ENCODE measurements at regions not wholly inside any gene's neighbourhood (a gene's known extent, or its start where the extent isn't known, plus 50 kb on each side); places are given as distances from the start of the nearest gene placed in this dataset.

DNA sequence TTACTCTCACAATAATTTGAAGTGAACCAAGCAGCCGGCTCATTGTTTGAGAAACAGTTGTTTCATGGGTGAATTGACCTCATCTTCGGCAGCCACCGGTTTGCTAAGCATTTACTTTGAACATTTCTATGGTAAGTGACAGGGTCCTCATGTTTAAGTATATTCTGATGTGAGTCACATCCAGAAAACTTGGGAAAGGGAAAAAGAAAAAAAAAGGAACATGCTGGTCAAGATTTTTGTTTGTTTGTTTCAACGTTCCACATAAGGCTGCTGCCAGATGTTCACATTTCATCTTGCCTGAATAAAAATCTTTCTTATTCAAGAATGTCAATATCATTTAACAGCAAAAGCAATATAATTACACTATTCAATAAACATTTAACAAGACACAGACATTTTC, 55.0 kb upstream of the EXOC2 start:
- Histone ChIP-seq H3K4me3 (no peak overlapping the region), H3K9me3 (no peaks in the 10 kb centered on the region), H3K27me3 (no peaks in the 10 kb centered on the region), H3K9ac (no peak overlapping the region), H3K4me2 (no peak overlapping the region), H4K20me1 (no peaks in the 10 kb centered on the region), H3K36me3 (no peaks in the 10 kb centered on the region), H3K27ac (no peak overlapping the region), H3K4me1 (no peaks in the 10 kb centered on the region)
- TF ChIP-seq Cebpa-rat (IDR thresholded peaks at IDR 0.05): no peak

DNA sequence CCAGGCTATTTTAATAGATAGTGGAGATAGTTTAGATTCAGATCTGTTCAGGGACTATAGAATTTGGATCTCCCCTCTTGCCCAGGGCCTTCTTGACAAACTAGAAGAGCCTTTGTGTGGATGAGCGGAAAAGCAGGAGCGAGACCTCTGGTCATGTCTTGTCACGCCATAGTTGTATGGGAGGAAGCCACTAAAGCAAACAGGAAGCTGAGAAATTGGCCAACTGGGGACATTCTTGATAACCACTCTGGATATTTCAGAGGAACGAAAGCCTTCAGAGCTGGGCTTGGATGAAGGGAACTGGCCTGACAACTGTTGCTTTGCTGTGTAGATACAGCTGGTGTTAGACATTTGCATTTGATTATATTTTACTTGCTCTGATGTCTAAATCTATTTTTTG, 54.1 kb upstream of the EXOC2 start:
- no peak for TF ChIP-seq Cebpa-rat (IDR thresholded peaks at IDR 0.05)
- no peak overlapping the region for H3K4me3 ChIP-seq

DNA sequence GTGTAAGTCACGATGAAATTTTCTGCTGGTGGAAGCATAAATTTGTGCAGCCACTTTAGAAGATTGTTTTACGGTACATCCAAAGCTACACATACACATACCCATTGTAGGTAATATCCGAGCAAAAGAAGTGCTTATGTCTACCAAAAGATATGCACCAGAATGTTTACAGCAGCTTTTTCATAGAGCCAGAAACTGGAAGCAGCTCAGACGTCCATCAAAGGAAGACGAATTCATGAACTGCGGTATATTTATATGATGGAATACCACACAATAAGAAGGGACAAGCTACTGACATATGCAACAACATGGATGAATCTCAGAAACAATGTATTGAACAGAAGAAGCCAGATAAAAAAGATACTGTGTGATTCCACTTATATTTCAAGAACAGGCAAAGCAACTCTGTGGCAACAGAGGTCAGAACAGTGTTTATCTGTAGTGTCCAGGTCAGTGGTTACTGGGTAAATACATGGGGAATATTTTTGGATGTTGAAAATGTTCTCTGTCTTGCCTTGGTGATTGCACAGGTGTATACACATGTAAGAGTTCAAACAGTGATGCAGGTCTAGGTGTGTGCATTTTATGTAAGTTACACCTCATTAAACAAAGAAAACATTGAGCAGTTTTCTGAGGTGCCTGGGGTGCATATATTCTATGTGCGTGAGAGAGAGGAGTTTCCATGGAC, 51.9 kb upstream of the EXOC2 start:
- no peak overlapping the region for H3K4me3 ChIP-seq
- 0 out of 2 replicates have a peak, but pooled peaks cover 5% of the 10 kb centered on the region for H3K9me3 ChIP-seq
- no peaks in the 10 kb centered on the region for H3K36me3 ChIP-seq
- H3K27me3 ChIP-seq: no peaks in the 10 kb centered on the region
- no peak overlapping the region for H3K27ac ChIP-seq
- TF ChIP-seq Cebpa-rat (IDR thresholded peaks at IDR 0.05): no peak
- no peak overlapping the region for H3K9ac ChIP-seq
- no peak overlapping the region for H3K4me2 ChIP-seq
- no peaks in the 10 kb centered on the region for H4K20me1 ChIP-seq
- H3K4me1 ChIP-seq: no peaks in the 10 kb centered on the region

More for the DNA sequence above, 54.1 kb upstream of the EXOC2 start:
- Histone ChIP-seq H3K36me3 (no peaks in the 10 kb centered on the region), H3K4me1 (no peaks in the 10 kb centered on the region), H3K27me3 (no peaks in the 10 kb centered on the region), H3K27ac (no peak overlapping the region), H4K20me1 (no peaks in the 10 kb centered on the region), H3K4me2 (no peak overlapping the region), H3K9me3 (no peaks in the 10 kb centered on the region), H3K9ac (no peak overlapping the region)

DNA sequence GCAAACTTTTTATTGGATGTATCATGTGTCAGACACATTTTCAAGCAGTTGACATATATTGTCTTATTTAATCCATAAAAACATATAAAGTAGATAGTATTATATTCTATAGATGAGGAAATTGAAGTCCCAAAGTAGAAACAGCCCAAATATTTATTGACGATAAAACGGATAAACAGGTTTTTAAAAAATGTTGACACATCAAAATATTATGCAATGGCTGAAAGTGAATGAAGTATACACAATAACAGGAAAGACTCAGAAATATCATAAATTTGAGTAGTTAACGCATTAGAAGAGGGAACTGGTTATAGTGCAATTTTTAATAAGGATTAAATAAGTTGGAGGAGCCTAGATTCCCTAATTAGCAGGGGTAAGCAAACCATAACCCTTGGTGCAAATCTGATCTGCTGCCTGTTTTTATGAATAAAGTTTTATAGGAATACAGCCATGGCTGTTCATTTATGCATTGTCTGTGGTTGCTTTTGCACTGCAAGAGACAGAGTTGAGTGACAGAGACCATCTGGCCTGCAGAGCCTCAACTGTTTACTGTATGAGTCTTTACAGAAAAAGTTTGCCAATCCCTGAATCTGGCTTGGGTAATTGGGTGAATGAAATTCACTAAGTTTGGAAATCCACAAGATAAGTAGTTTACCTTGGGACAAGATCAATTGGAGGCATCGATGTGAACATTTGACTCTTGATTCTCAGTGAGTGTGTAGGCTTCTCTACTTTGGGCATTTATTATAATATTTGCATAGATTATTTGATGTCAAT, 50.6 kb upstream of the EXOC2 start:
- Histone ChIP-seq H3K9ac (no peak overlapping the region), H3K4me1 (no peaks in the 10 kb centered on the region), H3K9me3 (0 out of 2 replicates have a peak, but pooled peaks cover 5% of the 10 kb centered on the region), H3K4me3 (no peak overlapping the region), H3K27me3 (no peaks in the 10 kb centered on the region), H3K36me3 (no peaks in the 10 kb centered on the region), H4K20me1 (no peaks in the 10 kb centered on the region), H3K4me2 (no peak overlapping the region), H3K27ac (no peak overlapping the region)
- TF ChIP-seq Cebpa-rat (IDR thresholded peaks at IDR 0.05): no peak

Measured in BLaER1 (cell line).